ENCODE measurements at regions not wholly inside any gene's neighbourhood (a gene's known extent, or its start where the extent isn't known, plus 50 kb on each side); places are given as distances from the start of the nearest gene placed in this dataset.
"Not testable (repeated sequence)": the region's sequence is repeated elsewhere in the genome, so short reads cannot be mapped to it uniquely, and the experiment has no call there.

DNA sequence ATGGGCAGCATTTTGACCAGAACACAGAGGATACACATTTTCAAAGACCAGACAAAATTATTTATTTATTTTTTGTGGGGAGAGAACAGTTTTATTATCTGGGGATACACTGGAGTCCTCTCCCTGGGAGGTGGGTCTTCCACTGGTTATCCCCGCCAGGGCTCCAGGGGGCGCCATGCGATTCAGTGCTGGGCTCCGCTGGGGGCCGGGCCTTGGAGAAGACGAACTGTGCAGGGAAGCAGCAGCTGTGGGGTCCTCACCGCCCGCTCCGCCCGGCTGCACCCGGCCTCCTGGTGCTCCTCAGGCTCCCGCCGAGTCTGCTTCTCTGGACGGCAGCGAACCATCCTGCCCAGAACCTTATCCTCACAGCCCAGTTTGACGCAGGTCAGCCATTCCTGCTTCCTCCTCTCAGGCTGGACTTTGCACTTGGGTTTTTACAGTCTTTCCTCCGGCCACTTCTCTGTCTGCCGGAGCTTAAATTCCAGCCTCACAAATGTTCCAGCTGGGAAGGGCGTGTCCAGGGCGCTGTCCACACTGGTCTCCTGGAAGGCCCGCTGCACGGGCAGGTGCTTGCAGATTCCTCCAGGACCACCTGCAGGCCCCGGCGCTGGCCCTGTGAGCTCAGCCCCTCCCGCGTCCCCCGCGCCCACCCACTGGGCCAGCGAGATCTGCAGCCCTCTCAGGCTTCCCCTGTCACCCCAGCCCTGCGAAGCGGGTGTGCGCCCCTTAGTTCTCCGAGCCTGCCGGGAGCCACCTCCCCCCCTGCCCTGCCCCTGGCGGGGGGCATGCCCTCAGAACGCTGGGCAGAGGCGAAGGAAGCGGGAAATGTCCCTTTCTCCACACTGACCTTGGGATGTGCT, 1830.0 kb upstream of the DEFB115 start:
- DNase-seq (ENCODE audit: low spot score): no peak

DNA sequence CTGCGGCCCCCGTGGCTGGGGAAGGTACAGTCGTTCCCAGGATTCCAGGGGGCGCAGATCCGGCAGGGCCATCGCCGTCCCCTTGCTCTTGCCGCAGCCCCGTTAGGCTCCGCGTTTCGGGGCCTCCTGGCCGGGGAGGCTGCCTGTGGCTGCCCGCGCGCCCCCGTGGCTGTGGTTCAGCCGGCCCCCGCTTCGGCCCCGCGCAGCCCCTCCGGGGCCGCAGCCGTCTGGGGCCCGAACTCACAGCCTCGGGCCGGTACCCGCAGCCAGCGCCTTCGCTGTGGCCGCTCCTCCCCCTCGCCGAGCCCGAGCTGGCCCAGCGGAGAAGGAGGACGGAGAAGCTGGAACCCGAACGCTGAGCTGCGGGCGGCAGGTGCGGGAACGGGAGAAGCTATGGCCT, 1826.9 kb upstream of the DEFB115 start:
- DNase-seq (ENCODE audit: low spot score): no peak

DNA sequence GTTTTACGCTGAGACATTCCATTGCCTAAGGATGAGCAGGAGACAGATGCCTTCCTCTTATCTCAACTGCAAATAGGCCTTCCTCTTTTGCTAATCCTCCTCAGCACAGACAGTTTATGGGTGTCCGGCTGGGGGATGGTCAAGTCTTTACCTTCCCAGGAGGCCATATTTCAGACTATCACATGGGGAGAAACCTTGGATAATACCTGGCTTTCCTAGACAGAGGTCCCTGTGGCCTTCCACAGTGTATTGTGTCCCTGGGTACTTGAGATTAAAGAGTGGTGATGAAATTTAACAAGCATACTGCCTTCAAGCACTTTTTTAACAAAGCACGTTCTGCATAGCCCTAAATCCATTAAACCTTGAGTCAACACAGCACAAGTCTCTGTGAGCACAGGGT, 1816.7 kb upstream of the DEFB115 start:
- DNase-seq (ENCODE audit: low spot score): not testable (repeated sequence)

DNA sequence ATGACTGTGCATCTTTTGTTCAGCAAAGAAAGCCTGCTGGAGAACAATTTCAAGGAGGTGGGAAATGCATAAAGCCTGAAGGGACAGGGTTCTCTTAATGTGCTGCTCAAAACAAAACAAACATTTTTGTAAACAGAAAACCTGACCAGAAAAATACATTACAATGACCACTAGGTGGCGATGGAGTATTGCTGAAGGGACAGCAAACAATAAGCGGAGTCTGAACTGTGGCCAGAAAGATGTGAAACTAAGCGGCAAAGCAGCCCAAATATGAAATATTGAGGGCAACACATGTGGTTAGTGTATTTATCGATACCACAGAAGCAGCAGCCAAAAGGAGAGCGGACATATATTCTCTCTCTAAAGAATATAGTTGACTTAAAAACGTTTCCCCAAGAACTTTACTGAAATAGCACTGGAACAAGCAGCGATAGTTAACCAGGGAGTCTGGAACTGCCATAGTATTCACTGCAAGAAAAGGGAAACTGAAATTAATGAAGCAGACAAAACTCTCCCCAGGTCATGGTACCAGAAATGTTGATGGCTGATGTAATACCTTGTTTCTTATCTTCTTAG, 1814.2 kb upstream of the DEFB115 start:
- peak; percentile 50 for DNase-seq (ENCODE audit: low spot score)

DNA sequence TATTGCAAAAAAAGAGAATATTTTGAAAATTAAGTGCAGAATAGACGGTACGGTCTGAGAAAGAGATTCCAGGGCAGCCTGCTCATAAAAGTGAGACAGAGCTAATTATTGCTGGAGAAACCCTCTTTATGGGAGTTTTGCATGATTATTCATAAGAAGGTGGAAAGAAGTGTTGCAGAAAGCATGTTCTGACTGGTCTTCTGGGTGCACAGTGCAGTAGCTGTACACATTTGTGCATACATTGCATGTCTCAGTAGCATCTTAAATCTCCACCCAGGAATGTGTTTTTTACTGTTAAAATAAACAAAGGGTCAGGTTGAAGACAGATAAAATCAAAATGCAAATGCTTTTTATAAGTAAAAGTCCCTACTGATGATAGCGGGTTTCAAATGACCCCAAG, 1813.6 kb upstream of the DEFB115 start:
- DNase-seq (ENCODE audit: low spot score): peak; percentile 2

DNA sequence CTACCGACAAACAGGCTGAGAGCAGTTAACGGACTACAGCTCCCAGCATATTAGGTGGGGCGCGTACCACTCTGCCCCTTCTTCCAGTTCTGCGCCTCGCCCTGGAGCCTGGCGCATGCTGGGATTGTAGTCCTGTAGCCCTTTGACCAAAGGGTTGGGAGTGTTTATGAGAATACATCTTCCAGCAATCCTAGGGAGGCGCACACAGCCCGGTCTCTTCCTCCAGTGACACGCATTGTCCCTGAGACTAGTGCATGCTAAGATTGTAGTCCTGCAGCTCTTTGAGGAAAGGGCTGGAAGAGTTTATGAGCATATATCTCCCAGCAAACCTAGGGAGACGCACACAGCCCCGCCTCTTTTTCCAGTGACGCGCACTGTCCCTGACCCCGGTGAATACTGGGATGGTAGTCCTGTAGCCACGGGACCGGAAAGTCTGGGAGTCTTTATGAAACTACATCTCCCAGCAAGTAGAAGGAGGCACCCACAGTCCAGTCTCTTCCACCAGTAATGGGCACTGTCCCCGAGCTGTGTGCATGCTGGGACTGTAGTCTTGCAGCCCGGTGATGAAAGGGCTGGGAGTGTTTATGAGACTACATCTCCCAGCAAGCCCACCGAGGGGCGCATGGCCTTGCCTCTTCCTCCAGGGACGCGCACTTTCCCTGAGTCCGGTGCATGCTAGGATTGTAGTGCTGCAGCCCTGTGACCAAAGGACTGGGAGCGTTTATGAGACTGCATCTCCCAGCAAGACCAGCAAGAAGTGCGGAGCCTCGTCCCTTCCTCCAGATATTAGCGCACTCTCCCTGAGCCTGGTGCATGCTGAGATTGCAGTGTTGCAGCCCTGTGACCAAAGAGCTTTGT, 1812.2 kb upstream of the DEFB115 start:
- DNase-seq (ENCODE audit: low spot score): peak; percentile 7

DNA sequence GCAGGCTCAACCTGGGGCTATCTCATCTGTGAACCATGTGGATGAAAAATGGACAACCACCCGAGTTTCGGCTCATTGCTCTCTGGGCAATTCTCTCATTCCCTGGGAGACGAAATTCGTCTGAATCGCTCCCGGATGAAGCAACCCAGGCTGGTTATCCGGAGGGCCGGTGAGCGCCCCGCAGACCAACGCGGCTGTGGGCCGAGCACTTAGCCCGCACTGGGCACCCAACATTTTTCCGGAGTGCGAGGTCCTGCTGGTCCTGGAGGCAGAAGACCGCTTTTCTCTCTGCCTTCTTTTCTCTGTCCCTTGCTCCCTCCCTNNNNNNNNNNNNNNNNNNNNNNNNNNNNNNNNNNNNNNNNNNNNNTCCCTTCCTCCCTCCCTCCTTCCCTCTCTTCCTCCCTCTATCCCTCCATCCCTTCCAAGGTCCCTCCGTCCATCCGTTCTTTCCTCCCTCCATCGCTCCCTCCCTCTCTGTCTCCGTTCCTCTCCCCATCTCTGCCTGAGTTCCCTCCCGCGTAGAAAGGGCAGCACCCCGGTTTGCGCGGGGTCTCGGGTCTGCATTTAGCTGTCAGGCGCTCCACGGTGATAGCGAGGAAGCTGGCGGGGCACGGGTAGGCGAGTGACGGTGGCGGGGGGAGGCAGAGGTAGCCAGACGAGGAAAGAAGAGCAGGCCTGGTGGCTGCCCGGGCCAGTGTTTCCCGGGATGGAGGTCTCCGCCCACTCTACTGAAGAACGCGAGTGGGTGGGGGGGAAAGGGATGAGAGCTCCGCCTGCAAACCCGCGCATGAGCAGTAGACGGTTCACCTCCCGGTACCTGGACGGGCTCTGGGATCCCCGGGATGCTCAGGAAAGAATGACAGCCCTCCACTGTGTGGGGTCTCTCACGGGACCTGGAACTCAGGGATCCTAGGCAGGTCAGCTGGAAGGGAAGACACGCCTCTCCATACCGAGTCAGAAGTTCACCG, 1809.7 kb upstream of the DEFB115 start:
- not testable (repeated sequence) for DNase-seq (ENCODE audit: low spot score)

DNA sequence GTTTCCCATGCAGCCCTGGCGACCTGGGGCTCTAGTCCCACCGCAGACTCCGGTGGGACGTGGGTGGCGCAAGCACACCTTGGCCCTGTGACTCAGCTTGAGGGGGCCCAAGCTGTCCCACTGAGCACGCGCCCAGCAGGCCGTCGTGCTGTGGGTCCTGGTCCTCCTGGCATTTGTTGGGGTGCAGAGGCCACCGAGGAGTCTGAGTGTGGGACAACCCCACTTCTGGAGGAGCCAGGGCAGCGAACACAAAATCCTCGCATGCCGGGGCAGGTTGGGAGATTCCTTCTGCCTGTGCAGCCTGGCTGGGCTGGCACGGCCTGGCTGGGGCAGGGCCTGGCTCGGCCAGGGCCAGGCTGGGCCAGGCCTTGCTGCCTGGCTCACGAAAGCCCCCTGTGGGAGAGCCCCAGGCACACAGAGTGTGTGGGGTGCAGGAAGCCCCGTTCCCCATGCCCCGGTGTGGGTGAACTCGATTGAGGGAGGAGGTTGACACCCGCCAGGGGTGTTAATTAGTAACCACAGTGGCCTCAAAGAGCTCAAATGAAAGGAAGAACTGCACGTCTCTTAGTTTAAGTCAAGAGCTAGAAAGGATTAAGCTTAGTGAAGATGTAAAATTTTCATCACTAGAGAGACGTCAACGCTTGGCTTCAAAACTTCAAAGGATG, 1808.5 kb upstream of the DEFB115 start:
- no peak for DNase-seq (ENCODE audit: low spot score)

DNA sequence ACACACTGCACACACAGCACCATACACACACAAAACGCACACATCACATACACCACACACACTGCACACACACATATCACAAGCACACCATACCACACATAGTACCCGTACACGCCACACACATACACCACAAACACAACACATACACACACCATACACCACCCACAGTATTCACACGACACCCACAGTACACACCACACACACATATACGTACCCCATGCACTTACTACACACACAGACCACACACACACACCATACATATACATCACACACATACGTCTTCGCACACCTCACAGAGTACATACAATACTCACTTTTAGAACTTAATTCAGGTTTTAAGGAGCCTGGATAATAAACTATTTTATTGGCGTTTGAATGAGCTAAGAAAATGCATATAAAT, 1805.3 kb upstream of the DEFB115 start:
- DNase-seq (ENCODE audit: low spot score): no peak

DNA sequence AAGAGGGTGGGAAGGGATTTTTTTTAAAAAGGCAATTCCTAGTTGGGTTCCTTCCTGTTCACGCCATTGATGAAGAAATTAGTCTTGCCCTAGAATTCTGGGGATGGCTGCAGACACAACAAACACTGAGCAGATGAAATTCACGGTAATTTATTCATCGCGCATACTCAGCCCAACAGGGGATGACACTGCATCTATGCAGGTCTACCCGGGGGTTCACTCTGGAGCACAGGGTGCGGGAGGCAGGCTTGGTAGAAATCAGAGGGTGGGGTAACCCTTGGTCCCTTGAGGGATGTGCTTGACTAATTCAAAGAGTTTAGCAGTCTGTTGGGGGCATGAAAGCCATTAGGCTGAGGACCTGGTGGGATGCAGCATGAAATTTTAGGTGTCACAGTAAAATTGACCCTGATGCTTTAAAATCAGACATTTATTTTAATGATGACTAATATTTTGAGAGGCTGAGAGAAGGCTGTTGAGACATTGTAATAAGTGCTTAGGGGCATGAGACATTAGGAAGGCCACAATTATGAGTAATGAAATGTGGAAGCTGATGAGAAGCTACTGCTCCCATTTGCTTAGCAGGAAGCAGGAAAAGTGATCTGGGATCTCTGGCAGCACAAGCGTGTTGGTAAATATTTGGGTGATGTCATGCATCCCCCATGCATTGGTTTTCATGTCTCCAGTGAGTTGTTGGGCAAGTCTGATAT, 1800.3 kb upstream of the DEFB115 start:
- DNase-seq (ENCODE audit: low spot score): not testable (repeated sequence)

DNA sequence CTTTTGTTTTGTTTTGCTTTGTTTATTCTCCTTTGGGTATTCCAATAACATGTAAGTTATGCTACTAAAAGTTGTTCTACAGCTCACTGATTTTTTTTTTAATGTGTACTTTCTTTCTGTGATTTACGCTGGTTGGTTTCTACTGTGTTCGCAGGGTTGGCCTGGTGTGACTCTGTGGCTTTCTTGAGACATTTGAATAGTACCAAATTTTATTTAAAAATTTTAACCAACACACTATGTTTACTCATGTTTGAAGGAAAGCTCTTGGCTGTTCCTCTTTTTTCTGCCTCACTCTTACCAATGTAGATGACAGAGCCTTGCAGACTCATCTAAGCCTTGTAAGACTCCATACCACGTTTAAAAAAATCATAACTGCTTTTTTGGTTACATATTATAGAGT, 1784.9 kb upstream of the DEFB115 start:
- no peak for DNase-seq (ENCODE audit: low spot score)

DNA sequence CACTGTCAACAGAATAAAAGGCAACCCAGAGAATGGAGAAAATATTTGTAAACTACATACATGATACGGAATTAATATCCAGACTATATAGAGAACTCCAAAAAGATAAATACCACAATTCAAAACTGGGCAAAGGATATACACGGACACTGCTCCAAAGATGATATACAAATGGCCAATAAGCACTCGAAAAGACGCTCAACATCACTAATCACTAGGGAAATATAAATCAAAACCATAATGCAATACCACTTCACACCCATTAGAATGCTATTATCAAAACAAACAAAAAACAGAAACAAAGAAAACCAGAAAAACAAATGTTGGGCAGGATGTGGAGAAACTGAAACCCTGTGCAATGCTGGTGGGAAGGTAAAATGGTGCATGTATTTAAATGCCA, 1764.6 kb upstream of the DEFB115 start:
- DNase-seq (ENCODE audit: low spot score): not testable (repeated sequence)

DNA sequence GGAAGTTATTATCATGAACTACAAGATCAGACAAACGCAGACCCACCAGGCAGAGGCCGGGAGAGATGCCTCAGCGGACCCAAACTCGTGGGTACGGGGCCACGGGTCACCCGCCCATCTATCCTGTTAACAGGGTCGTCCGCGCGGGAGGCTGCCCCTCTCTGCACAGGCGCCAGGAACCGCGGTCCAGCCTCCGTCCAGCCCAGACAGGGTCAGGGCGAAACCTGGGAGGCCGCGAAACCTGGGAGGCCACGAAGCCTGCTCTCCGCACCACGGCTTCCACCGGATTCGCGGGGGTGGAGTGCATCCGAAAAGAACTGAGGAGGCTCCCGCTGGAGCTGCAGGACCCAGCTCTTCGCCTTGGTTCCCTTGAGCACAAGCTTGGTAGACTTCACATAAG, 1760.7 kb upstream of the DEFB115 start:
- not testable (repeated sequence) for DNase-seq (ENCODE audit: low spot score)

DNA sequence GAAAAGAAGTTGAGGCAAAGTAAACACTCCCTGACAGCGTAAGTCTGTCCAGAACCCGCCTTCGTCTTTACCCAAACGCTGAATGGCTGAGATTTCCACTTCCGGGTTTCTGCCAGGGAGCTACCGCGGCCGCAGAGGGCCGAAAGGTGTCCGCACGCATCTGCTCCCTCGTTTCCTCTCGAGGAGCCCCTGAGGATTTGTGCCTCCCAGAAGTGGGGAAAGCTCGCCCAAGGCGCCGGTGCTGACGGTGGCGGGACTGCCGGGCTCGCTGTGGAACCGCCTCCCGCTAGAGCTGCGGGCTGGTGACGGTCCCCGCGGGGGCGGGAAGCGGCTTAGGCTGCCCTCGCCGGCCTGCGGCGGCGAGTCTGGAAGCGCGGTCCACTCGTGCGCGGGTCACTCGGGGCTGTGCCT, 1760.2 kb upstream of the DEFB115 start:
- no peak for DNase-seq (ENCODE audit: low spot score)

DNA sequence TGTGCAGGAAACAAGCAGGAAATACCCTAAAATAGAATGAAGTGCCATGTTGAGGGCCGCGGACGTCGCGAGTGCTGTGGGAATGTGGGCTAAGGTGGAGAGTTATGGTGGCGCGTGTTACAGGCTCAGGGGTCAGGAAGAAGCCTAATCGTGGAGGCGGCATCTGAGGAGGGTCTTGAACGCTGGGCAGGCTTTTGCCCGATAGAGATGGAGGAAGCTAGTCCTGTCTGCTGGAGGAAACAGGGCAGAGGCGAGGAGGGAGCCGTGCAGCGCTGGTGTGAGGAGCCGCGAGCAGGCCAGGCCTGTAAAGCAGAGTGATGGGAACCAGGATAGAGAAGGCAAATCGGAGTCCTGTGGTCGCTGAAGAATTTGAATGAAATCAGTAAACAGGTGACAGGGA, 1759.8 kb upstream of the DEFB115 start:
- not testable (repeated sequence) for DNase-seq (ENCODE audit: low spot score)

DNA sequence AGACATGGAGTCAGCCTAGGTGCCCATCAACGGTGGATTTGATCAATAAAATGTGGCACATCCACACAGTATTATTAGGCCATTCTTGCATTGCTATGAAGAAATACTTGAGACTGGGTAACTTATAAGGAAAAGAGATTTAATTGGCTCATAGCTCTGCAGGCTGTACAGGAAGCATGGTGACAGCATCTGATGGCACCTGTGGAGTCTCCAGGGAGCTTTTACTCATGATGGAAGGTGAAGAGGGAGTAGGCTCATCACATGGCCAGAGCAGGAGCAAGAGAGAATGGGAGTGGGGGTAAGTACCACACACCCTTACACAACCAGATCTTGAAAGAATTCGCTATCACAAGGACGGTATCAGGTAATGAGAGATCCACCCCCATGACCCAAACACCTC, 1756.7 kb upstream of the DEFB115 start:
- not testable (repeated sequence) for DNase-seq (ENCODE audit: low spot score)

DNA sequence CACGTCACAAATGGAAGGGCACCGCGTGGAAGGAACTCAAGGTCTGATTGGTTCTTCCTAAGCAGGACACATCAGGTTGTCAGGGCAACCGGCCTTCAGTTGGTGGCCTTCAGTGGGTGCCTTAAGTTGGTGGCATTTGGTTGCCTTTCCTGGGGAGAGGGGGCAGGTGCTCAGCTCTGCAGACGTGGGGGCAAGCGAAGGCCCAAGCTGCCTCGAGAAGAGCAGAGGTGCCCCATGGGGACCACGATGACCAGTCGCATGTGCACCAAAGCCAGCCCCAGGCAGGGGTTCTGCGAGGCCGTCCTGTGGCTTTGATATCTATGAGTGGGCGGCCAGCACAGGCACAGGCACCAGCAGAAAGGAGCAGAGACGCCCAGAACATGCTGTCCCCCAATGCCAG, 1742.8 kb upstream of the DEFB115 start:
- not testable (repeated sequence) for DNase-seq (ENCODE audit: low spot score)

DNA sequence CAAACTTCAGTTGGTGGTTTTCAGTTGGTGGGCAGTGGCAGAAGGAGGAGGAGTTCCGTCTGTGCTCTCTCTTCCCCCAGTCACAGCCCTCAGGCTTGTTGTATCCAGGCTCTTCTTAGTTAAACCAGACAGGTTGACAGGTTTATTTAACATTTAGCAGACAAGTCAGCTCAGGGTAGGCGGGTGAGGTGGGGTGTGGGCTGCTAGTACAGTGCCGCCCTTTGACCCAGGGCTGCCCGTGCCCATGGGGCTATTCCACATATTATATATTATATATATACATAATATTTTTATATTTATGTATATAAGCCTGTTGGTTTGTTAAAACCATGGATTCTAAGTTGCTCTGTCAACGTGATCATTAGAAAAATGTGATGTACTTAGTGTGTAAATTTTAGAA, 1740.6 kb upstream of the DEFB115 start:
- DNase-seq (ENCODE audit: low spot score): not testable (repeated sequence)

DNA sequence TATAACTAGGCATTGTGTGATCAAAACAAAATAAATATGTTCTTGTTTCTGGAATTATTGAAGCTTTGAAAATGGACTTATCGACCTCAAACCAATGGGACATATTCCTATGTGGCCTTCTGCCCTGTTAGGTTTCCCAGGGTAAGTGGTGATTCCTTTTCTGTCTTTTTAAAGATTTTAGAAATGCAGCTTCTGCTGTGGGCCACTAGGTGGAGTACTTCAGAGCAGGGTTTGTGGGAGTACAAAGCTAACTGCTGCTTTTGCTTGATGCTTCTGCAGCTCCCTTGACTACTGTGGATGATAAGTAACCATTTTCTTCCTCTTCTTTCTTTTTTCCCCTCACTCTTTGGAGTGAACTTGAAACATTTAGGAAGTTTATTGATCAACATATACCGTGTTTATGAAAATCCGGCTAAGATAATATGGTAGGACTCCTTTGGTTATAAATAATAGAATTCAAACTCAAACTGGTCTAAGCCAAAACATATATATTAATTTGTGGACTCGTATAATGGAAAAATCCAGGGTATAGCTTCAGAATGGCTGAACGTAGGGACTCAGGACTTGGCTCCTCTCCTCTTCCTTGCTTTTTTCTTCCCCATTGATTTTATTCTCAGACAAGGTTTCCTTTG, 1737.7 kb upstream of the DEFB115 start:
- DNase-seq (ENCODE audit: low spot score): not testable (repeated sequence)
